Osteoblast (primary cell): ENCODE measurements at regions not wholly inside any gene's neighbourhood (a gene's known extent, or its start where the extent isn't known, plus 50 kb on each side); places are given as distances from the start of the nearest gene placed in this dataset.

Experiments used
- DNase-seq: peaks from one replicate; pipeline ENCODE4 v3.0.0; 2011; ENCODE audit warnings: low spot score, mixed read lengths; ENCODE audit not compliant: insufficient read length; ENCODE audit errors: missing footprints
- H2AFZ ChIP-seq: 2 replicates; pipeline ENCODE4 v1.6.0; 2011; ENCODE audit warnings: mild to moderate bottlenecking, low read length
- H3K27ac ChIP-seq: 2 replicates; pipeline ENCODE4 v1.5.1; 2011; ENCODE audit warnings: mild to moderate bottlenecking, low read depth, low read length, moderate library complexity
- H3K27me3 ChIP-seq: 2 replicates; pipeline ENCODE4 v1.6.0; 2012; ENCODE audit warnings: mild to moderate bottlenecking, control low read depth, inconsistent platforms, low read length, moderate library complexity; ENCODE audit not compliant: insufficient read depth
- H3K36me3 ChIP-seq: 2 replicates; pipeline ENCODE4 v1.5.1; 2011; ENCODE audit warnings: mild to moderate bottlenecking, low read length, control low read depth, moderate library complexity; ENCODE audit not compliant: insufficient read depth
- H3K4me1 ChIP-seq: 2 replicates; pipeline ENCODE4 v1.5.1; 2011; ENCODE audit warnings: mild to moderate bottlenecking, low read length, control low read depth, moderate library complexity; ENCODE audit not compliant: insufficient read depth
- H3K4me2 ChIP-seq: 2 replicates; pipeline ENCODE4 v1.6.0; 2011; ENCODE audit warnings: mild to moderate bottlenecking, low read length; ENCODE audit not compliant: insufficient read depth
- H3K4me3 ChIP-seq: fragments of 200-600 bp; sonication (generic); 3 replicates; pipeline ENCODE4 v1.5.1; 2012; ENCODE audit warnings: mild to moderate bottlenecking, low read length, inconsistent platforms; ENCODE audit not compliant: insufficient read depth
- H3K79me2 ChIP-seq: 2 replicates; pipeline ENCODE4 v1.6.0; 2012; ENCODE audit warnings: mild to moderate bottlenecking, low read length, control low read depth, inconsistent platforms; ENCODE audit not compliant: insufficient read depth
- H3K9me3 ChIP-seq: 2 replicates; pipeline ENCODE4 v1.5.1; 2011; ENCODE audit warnings: low read depth, low read length, control low read depth
- H4K20me1 ChIP-seq: 2 replicates; pipeline ENCODE4 v1.6.0; 2012; ENCODE audit warnings: mild to moderate bottlenecking, low read length, control low read depth; ENCODE audit not compliant: insufficient read depth
- TF ChIP-seq, protein P1 (sequence below): IDR thresholded peaks from 2 replicates; pipeline ENCODE4 v1.5.1; 2011; ENCODE audit warnings: mild to moderate bottlenecking, low read depth, low read length, moderate library complexity; ENCODE audit errors: extremely low read depth

DNA sequence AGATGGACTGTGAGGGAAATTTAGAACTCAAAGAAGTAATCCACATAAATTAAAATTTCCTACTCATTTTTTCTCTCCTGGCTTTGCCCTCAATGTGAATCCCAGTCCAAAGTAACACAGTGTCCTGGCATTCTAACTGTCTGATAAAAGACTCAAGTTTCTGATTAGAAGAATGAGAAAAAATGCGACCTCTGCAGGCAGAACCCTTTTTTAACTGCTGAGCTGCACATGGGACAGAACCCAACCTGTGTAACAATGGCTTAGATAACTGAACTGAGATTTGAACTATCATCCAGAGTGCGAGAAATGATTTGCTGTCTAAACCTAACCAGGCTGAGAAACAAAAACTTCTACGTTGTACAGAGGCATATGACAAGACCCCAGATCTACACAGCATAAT is 385.6 kb upstream of the LRRC4C start:
- TF ChIP-seq, protein P1, sequence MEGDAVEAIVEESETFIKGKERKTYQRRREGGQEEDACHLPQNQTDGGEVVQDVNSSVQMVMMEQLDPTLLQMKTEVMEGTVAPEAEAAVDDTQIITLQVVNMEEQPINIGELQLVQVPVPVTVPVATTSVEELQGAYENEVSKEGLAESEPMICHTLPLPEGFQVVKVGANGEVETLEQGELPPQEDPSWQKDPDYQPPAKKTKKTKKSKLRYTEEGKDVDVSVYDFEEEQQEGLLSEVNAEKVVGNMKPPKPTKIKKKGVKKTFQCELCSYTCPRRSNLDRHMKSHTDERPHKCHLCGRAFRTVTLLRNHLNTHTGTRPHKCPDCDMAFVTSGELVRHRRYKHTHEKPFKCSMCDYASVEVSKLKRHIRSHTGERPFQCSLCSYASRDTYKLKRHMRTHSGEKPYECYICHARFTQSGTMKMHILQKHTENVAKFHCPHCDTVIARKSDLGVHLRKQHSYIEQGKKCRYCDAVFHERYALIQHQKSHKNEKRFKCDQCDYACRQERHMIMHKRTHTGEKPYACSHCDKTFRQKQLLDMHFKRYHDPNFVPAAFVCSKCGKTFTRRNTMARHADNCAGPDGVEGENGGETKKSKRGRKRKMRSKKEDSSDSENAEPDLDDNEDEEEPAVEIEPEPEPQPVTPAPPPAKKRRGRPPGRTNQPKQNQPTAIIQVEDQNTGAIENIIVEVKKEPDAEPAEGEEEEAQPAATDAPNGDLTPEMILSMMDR = no peak
- no peaks in the 10 kb centered on the region for H4K20me1 ChIP-seq
- H3K4me1 ChIP-seq = no peaks in the 10 kb centered on the region
- H2AFZ ChIP-seq = no peak overlapping the region
- H3K27me3 ChIP-seq = no peaks in the 10 kb centered on the region
- H3K4me2 ChIP-seq = no peak overlapping the region
- no peak for DNase-seq
- H3K27ac ChIP-seq = no peak overlapping the region
- H3K36me3 ChIP-seq = no peaks in the 10 kb centered on the region
- H3K79me2 ChIP-seq = no peaks in the 10 kb centered on the region
- no peaks in the 10 kb centered on the region for H3K9me3 ChIP-seq
- H3K4me3 ChIP-seq = no peak overlapping the region

DNA sequence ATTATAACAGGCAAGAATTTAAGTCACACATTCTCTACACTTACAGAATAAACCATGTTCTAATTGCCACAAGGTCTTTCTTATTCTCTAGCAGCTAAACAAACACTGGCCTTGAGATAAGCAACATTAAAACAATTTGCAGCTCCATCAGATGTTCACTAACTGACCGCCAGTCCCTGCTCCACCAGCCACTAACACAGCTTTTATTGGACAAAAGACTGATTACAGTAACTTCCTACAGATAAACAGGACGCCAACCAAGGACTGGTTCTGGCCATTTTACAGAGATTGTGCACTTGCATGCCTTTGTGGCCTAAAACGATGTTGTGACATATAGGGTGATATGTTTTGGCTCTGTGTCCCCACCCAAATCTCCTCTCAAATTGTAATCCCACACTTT is 388.9 kb upstream of the LRRC4C start:
- H4K20me1 ChIP-seq = no peaks in the 10 kb centered on the region
- H2AFZ ChIP-seq = no peak overlapping the region
- H3K9me3 ChIP-seq = no peaks in the 10 kb centered on the region

DNA sequence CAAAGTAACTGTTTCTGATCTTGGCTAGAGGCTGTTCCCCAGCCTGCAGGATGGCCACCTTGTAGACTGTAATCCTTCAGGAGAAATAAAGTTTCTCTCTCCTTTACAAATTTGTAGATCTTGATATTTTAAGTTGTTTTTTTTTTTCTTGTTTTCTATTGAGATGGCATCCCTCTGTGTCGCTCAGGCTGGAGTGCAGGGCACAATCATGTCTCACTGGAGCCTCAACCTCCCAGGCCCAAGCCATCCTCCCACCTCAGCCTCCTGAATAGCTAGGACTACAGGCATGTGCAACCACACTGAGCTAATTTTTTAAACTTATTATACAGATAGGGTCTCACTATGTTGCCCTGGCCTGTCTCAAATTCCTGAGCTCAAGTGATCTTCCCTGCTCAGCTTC is 389.8 kb upstream of the LRRC4C start:
- Histone ChIP-seq H3K9me3 (no peaks in the 10 kb centered on the region), H3K27me3 (no peaks in the 10 kb centered on the region), H3K4me2 (no peak overlapping the region), H3K4me1 (no peaks in the 10 kb centered on the region), H2AFZ (no peak overlapping the region), H3K27ac (no peak overlapping the region), H3K36me3 (no peaks in the 10 kb centered on the region), H4K20me1 (no peaks in the 10 kb centered on the region), H3K79me2 (no peaks in the 10 kb centered on the region), H3K4me3 (no peak overlapping the region)
- no peak for DNase-seq
- TF ChIP-seq, protein P1 = no peak

More for the DNA sequence above, 388.9 kb upstream of the LRRC4C start:
- H3K4me2 ChIP-seq = no peak overlapping the region
- H3K27me3 ChIP-seq = no peaks in the 10 kb centered on the region
- TF ChIP-seq, protein P1 = no peak
- no peak overlapping the region for H3K4me3 ChIP-seq
- H3K36me3 ChIP-seq = no peaks in the 10 kb centered on the region
- DNase-seq = no peak
- H3K27ac ChIP-seq = no peak overlapping the region
- no peaks in the 10 kb centered on the region for H3K79me2 ChIP-seq
- H3K4me1 ChIP-seq = no peaks in the 10 kb centered on the region

DNA sequence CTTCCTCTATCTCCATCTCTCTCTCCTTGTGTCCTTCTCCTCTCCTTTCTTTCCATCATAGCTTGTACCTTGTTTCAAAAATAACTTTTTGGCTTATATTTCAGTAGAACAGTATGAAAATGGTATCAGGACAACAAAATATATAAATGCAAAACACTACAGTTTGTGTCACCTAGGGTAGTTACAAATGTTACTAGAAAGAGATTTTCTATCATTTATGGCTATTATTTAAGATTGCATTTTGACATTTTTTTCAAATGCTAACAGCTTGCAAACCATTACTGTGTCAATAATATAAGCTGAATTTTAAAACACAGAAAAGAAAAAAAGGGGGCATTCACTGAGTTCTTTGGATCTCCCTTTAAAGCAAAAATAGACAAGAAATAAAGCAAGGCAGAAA is 392.3 kb upstream of the LRRC4C start:
- Histone ChIP-seq H3K79me2 (no peaks in the 10 kb centered on the region), H3K4me3 (no peak overlapping the region), H3K27ac (no peak overlapping the region), H2AFZ (no peak overlapping the region), H3K27me3 (no peaks in the 10 kb centered on the region), H3K9me3 (no peaks in the 10 kb centered on the region), H3K4me2 (no peak overlapping the region), H3K4me1 (no peaks in the 10 kb centered on the region), H4K20me1 (no peaks in the 10 kb centered on the region), H3K36me3 (no peaks in the 10 kb centered on the region)
- TF ChIP-seq, protein P1 = no peak
- DNase-seq = no peak
